VCaP (cell line): ENCODE measurements at regions not wholly inside any gene's neighbourhood (a gene's known extent, or its start where the extent isn't known, plus 50 kb on each side); places are given as distances from the start of the nearest gene placed in this dataset.

ENCODE experiments used
- H3K27ac ChIP-seq: fragments of 450-650 bp; 2 replicates; pipeline ENCODE4 v1.5.1; 2017
- CTCF ChIP-seq: fragments of 450-650 bp; conservative IDR thresholded peaks from 2 replicates; pipeline ENCODE4 v1.5.1; 2017; ENCODE audit warnings: mild to moderate bottlenecking, moderate library complexity

DNA sequence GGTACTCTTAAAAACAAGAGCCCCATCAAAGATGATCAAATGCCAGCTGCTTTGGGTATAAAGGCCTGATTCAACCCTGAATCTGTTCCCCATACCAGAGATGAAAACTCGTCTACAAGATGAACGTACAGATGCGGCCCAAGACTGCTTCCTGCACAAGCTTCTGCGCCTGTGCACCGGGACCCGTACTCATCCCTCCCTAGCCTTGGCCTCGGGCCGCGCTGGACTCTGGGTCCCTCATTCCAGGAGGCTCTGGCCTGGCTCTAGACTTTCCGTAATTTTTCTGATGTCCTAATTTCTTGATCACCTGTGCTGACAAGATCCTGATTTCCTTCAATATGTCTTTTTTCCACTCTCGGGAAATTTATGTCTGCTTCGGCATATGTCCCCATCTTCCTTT lies 612.3 kb downstream of the BNC2 start:
- TF ChIP-seq CTCF, result no peak
- no peak overlapping the region for H3K27ac ChIP-seq

DNA sequence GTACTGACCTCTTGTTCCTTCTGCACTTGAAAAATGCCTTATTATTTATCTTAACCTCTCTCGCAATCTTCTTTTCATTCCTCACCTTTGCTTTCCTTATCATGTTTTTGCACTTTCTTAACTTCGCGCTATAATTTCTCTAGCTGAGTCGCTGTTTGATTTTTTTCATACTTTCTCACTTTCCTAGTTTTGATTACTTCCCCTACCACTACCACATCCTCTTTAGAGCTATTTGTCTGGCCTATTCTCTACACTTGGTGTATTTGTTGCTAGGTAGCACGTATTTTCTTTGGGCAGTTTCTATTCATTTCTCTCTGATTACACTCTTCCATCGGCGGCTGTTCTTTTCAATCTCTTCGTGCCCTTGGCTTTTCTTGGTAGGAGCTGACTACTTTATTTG lies 611.8 kb downstream of the BNC2 start:
- TF ChIP-seq CTCF, result no peak
- H3K27ac ChIP-seq, result no peak overlapping the region

DNA sequence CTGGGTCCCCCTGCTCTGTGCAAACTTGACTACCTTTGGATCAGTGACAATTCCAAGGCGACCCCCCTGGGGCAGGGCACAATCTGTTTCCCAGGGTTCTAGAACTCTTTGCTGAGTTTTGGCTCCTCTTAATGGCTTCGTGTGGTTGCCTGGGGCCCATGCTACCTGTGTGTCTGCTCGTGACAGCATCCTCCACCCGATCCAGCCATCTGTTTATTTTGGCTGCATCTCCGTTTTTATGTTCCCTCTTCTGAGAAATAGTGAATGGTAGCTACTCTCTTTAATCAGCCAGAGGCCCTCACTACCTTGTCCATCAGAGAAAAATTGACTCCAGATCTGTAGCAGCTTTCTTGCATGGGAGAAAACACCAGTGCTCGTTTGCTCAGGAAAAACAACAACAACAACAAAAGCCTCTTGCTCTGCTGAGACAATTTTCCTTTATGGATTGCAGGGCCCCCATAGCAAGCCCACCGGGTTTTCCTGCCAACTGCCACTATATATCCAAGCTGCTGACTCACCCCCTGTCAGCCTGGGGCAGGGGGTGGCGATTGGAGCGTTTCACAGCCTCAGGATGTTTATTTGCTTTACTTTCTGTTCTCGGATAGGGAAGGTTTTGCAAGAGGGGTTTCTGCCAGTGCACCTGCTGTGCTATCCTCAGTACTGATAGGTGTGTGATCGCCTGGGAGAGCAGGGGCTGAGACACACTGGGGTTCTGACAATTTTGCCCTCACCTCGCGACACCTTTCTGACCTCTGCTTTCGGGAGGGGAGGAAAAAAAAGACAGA lies 607.8 kb downstream of the BNC2 start:
- no peak for TF ChIP-seq CTCF
- peak overlapping the region; percentile 63 for H3K27ac ChIP-seq

GRCh38 chr9:16265688-16266087 lies 604.8 kb downstream of the BNC2 start:
- no peak overlapping the region; the same call in 1 of the 2 replicates for H3K27ac ChIP-seq
- TF ChIP-seq CTCF, result no peak

DNA sequence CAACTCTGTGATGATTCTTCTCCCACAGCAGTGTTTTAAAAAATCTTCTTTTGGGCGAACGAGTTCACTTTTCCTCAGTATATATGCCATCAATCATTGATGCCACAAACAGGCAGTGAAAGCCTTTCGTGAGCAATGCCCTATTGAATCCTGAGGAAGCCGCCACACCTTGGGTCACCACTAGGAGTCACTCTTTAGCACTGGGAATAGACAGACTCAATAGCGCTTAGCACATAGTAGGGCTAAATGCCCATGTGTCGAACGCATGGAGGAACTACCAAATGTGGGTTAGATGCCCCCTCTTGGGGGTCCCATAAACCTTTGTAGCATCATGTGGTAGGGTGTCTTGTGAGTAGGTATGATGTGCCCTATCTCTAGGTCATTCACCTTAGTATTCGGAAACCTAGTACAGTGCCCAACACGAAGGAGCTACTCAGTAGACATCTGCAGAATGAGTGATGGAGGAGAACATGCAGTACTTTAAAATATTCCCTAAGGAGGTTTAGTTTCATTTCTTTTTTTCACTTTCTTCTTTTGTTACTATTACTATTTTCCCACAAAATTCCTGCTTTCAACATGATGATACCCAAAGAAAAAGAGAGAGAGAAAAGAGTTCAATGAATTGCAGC lies 603.7 kb downstream of the BNC2 start:
- peak overlapping the region; percentile 89 for H3K27ac ChIP-seq
- TF ChIP-seq CTCF, result peak; percentile 56

DNA sequence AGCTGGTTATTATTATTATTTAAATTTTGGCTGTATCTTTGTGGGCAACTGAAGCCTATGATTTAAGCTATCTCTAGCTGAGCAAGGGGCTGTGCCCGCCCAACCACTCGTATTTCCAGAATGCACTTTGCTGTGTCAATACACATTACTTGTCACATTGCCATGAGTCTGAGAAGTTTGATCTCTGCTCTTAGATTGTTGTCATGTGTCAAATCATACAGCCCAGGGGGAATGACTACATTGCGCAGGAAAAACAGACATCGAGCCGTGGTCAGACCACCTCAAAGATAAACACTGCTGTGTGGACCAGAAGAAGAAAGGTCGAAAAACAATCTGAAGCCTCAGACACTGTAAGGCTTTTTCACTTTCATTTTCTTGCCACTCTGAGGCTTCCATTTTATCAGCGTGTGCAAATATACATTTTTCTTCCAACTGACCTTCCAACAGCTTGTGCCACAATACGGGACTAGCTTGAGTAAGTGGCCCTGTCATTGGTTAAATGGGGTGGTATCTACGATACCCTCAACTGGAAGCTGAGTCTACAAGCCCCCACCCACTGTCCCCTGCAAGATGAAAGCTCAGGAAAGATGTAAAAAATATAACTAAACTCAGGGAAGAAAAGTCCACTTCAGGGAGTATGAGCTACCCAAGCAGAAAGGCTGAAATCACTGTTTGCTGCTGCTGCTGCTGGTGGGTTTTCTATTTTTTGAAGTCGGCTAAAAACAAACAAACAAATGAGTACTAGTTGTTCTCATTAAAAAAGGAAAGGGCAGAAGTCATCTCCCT lies 603.0 kb downstream of the BNC2 start:
- TF ChIP-seq CTCF, result no peak
- peak overlapping the region; percentile 89 for H3K27ac ChIP-seq
